ENCODE measurements at regions not wholly inside any gene's neighbourhood (a gene's known extent, or its start where the extent isn't known, plus 50 kb on each side); places are given as distances from the start of the nearest gene placed in this dataset.
"Not testable (repeated sequence)": the region's sequence is repeated elsewhere in the genome, so short reads cannot be mapped to it uniquely, and the experiment has no call there.

- no peak for TF ChIP-seq CTCF (IDR thresholded peaks at IDR 0.05; ENCODE audit: control insufficient read depth, extremely low read depth, insufficient read depth)
- no peak overlapping the region for H3K4me3 ChIP-seq (ENCODE audit: low read depth, low read length)
- no peak for DNase-seq (ENCODE audit: low read depth)
These were observed 613.9 kb upstream of the GYPC start for GRCh38 chr2:126042089-126042488.

GRCh38 chr2:126048719-126049118 is 607.2 kb upstream of the GYPC start:
- H3K4me3 ChIP-seq (ENCODE audit: low read depth, low read length), result no peak overlapping the region
- TF ChIP-seq CTCF (IDR thresholded peaks at IDR 0.05; ENCODE audit: control insufficient read depth, extremely low read depth, insufficient read depth), result no peak
- DNase-seq (ENCODE audit: low read depth), result no peak

GRCh38 chr2:126049461-126049860 is 606.5 kb upstream of the GYPC start:
- no peak for TF ChIP-seq CTCF (IDR thresholded peaks at IDR 0.05; ENCODE audit: control insufficient read depth, extremely low read depth, insufficient read depth)
- no peak overlapping the region for H3K4me3 ChIP-seq (ENCODE audit: low read depth, low read length)
- DNase-seq (ENCODE audit: low read depth), result no peak

- DNase-seq (ENCODE audit: low read depth), result no peak
- H3K4me3 ChIP-seq (ENCODE audit: low read depth, low read length), result no peak overlapping the region
- no peak for TF ChIP-seq CTCF (IDR thresholded peaks at IDR 0.05; ENCODE audit: control insufficient read depth, extremely low read depth, insufficient read depth)
These were observed 604.8 kb upstream of the GYPC start for GRCh38 chr2:126050991-126051736.

- not testable (repeated sequence) for DNase-seq (ENCODE audit: low read depth); H3K4me3 ChIP-seq (ENCODE audit: low read depth, low read length)
These were observed 604.2 kb upstream of the GYPC start for GRCh38 chr2:126051737-126052240.

GRCh38 chr2:126059379-126059778 is 596.6 kb upstream of the GYPC start:
- no peak for DNase-seq (ENCODE audit: low read depth)
- H3K4me3 ChIP-seq (ENCODE audit: low read depth, low read length), result no peak overlapping the region
- no peak for TF ChIP-seq CTCF (IDR thresholded peaks at IDR 0.05; ENCODE audit: control insufficient read depth, extremely low read depth, insufficient read depth)

GRCh38 chr2:126085011-126085795 is 570.8 kb upstream of the GYPC start:
- DNase-seq (ENCODE audit: low read depth), result no peak
- no peak for TF ChIP-seq CTCF (IDR thresholded peaks at IDR 0.05; ENCODE audit: control insufficient read depth, extremely low read depth, insufficient read depth)
- H3K4me3 ChIP-seq (ENCODE audit: low read depth, low read length), result no peak overlapping the region
